ENCODE measurements at regions not wholly inside any gene's neighbourhood (a gene's known extent, or its start where the extent isn't known, plus 50 kb on each side); places are given as distances from the start of the nearest gene placed in this dataset.

- DNase-seq (ENCODE audit: low spot score) = no peak
Observed at GRCh38 chr16:79334127-79334526, 266.4 kb downstream of the MAF start.

GRCh38 chr16:79331066-79331465 is 269.5 kb downstream of the MAF start:
- no peak for DNase-seq (ENCODE audit: low spot score)

- no peak for DNase-seq (ENCODE audit: low spot score)
Observed at GRCh38 chr16:79329967-79330366, 270.6 kb downstream of the MAF start.

- DNase-seq (ENCODE audit: low spot score) = no peak
Observed at GRCh38 chr16:79329166-79329521, 271.4 kb downstream of the MAF start.

GRCh38 chr16:79328402-79329165 is 272.0 kb downstream of the MAF start:
- no peak for DNase-seq (ENCODE audit: low spot score)

GRCh38 chr16:79327836-79328235 is 272.7 kb downstream of the MAF start:
- DNase-seq (ENCODE audit: low spot score) = no peak

GRCh38 chr16:79326549-79326948 is 274.0 kb downstream of the MAF start:
- DNase-seq (ENCODE audit: low spot score) = no peak

GRCh38 chr16:79325226-79325945 is 275.2 kb downstream of the MAF start:
- DNase-seq (ENCODE audit: low spot score) = no peak

GRCh38 chr16:79320956-79321355 is 279.6 kb downstream of the MAF start:
- no peak for DNase-seq (ENCODE audit: low spot score)

GRCh38 chr16:79318143-79318899 is 282.2 kb downstream of the MAF start:
- DNase-seq (ENCODE audit: low spot score) = no peak

- DNase-seq (ENCODE audit: low spot score) = no peak
Observed at GRCh38 chr16:79317521-79317920, 283.0 kb downstream of the MAF start.

GRCh38 chr16:79317026-79317425 is 283.5 kb downstream of the MAF start:
- DNase-seq (ENCODE audit: low spot score) = no peak

- no peak for DNase-seq (ENCODE audit: low spot score)
Observed at GRCh38 chr16:79316004-79316458, 284.5 kb downstream of the MAF start.

- DNase-seq (ENCODE audit: low spot score) = no peak
Observed at GRCh38 chr16:79312502-79312901, 288.0 kb downstream of the MAF start.

- DNase-seq (ENCODE audit: low spot score) = no peak
Observed at GRCh38 chr16:79310710-79311109, 289.8 kb downstream of the MAF start.

- DNase-seq (ENCODE audit: low spot score) = no peak
Observed at GRCh38 chr16:79309606-79310005, 290.9 kb downstream of the MAF start.

GRCh38 chr16:79307214-79307613 is 293.3 kb downstream of the MAF start:
- DNase-seq (ENCODE audit: low spot score) = no peak

- no peak for DNase-seq (ENCODE audit: low spot score)
Observed at GRCh38 chr16:79305074-79305473, 295.5 kb downstream of the MAF start.

- DNase-seq (ENCODE audit: low spot score) = no peak
Observed at GRCh38 chr16:79303959-79304387, 296.6 kb downstream of the MAF start.

- no peak for DNase-seq (ENCODE audit: low spot score)
Observed at GRCh38 chr16:79303206-79303605, 297.3 kb downstream of the MAF start.

- no peak for DNase-seq (ENCODE audit: low spot score)
Observed at GRCh38 chr16:79302731-79303130, 297.8 kb downstream of the MAF start.

- DNase-seq (ENCODE audit: low spot score) = no peak
Observed at GRCh38 chr16:79301051-79301450, 299.5 kb downstream of the MAF start.
